HG03064 (cell line): ENCODE measurements at regions not wholly inside any gene's neighbourhood (a gene's known extent, or its start where the extent isn't known, plus 50 kb on each side); places are given as distances from the start of the nearest gene placed in this dataset.

Source experiments
- ATAC-seq: cut with Tn5 transposase; IDR thresholded peaks from one replicate; pipeline ENCODE4 v1.9.1; 2021; ENCODE audit warnings: low read depth; ENCODE audit not compliant: unreplicated experiment

DNA sequence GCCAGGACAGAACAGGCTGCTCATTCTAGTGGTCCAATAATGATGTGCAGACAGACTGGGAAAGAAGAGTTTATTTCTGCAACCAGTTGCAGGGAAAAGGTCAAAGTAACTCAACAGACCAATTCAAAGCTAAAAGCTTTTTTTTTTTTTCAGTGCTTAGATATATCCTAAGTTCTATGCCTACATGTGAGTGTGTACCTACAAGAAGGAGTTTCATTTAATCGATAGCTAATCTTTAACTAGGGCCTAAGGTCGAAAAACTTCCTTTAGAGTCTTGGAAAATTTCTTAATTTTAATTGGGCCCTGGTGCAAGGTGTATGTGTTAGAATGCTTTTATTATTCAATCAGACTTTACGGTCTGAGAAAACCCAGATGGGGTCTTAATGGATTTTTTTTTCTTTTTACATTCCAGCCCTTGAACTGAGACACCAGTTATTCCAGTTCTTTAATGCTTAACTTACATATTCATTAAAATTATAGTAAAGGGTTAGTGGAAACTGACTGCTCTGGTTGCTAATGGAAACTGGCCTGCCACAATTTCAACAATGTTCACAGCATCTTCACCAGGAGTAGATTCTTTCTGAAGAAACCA is 365.3 kb downstream of the MTRR start:
- ATAC-seq: no peak

DNA sequence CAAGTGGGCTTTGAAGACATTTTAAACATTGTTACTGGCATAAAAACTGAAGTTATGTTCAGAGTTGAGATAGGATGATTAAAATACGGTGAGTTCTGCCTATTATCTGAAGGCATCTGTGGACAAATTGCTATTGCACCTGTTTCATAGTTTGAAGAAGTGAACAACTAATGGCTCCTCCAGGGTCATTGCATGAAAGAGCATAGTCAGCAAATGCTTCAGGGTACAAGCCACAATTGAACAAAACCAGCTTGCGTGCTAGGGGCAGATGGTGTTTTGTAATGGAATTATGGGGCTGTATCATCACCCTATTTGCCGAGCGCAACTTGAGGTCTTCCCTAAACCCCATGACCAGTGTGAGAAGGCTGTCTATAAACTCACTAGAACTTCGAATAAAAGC is 369.1 kb downstream of the MTRR start:
- no peak for ATAC-seq

DNA sequence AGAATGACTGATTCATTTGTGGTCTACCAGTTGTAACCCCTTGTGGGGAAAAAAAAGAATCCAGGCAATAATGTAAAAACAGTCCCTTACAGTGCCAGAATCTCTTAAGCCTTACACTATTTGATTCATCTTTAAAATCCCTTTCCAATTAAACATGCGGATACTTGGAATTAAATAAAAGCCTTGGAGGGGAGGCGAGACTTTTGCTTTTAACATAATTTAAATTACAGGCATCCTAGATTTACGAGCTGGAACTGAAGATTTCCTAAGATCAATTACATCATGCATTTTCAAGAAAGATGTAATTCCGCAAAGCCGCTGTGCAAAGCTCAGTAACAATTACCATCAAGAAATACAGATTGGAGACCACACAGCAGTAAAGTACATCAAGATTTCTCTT is 370.2 kb downstream of the MTRR start:
- no peak for ATAC-seq

DNA sequence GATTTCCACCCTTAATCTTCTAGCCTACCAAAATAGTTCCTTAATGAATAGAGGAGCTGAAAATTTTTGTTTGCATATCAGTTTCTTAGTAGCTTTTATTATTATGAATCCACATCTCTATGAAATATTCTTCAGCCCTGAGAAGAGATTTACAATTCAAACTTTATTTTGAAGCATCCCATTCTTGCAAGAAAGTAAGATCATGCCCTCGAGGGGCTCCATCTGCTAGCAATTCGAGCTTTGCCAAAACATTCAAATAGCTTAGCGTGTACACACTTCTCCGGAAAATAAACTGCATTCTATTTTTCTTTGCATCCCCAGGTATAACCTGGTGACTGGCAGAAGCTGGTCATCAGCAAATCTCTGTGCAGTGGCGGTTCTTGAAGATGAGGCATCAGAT is 370.7 kb downstream of the MTRR start:
- no peak for ATAC-seq

GRCh38 chr5:8241076-8241475 is 372.1 kb downstream of the MTRR start:
- no peak for ATAC-seq

GRCh38 chr5:8241558-8241957 is 372.6 kb downstream of the MTRR start:
- ATAC-seq: no peak

DNA sequence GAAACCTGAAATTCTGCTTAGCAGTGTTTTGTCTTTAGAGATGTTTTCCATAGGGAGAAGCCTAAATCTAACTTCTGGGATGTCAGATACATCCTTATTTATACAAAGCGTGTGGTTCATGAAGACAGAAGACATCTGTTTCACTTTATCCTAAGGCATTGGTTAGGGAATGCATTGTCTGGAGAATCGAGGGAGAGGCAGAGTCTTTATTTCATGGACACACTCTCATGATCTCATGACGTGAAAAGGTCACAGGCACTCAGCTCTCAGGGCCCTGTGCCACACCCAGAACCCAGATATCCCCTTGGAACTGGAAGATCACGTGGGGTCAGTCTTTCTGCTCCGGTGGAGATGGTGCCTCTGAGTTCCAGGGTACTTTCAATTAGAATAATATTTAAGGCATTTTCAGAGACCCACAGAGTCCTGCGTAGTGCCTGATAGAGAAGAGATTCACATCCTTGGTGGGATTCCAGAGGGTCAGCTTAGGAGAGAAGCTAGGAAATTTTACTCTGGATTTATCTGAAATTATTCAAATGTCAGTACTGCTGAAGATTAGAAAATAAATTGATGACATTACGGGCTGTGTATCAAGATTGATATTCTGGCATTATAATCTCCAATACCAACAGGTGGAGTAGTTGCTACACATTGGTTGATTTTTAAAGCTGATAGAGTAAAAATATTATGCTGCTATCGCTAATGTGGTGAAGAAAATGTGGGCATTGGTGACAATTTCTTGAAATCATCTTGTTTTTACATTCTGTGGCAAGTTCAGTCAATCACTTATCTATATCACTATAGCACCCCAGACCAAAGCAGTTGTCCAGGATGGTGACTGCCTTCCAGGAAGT is 378.3 kb downstream of the MTRR start:
- no peak for ATAC-seq

- ATAC-seq: no peak
These were observed 384.4 kb downstream of the MTRR start for GRCh38 chr5:8253376-8253775.

DNA sequence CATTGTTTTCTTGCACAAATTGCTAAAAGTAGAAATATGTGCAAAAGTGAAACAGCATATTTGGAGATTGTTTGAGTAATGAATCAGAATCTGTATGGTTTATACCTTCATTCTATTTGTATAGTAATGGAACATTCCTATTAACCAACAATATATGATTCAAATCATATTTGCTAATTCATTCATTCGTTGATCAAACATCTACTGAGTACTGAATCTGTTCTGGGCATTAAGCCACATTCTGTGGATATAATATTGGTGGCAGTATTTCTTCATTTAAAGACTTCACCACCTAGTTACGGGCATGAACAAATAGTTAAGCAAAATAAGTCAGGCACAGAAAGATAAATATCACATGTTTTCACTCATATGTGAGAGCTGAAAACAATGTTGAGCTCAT is 385.7 kb downstream of the MTRR start:
- ATAC-seq: no peak

DNA sequence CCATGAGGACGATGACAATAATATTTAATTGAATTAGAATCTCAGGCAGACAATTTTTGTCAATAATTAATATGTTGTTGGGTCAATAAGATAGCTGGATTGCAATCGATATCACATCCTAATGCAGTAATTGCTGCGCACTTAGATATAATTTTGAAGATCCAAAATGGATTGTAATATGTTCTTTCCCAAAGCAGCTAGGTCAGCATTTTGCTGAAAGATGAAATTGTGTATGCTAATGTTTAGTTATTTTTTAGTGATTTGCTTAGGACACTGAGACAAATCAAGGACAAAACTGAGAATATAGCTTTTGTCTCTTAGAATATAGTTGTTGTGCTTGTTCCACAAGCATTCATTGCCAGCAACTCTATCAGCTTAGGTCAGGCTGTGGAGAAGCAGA is 389.9 kb downstream of the MTRR start:
- ATAC-seq: no peak

- ATAC-seq: no peak
These were observed 401.3 kb downstream of the MTRR start for GRCh38 chr5:8270246-8270645.

DNA sequence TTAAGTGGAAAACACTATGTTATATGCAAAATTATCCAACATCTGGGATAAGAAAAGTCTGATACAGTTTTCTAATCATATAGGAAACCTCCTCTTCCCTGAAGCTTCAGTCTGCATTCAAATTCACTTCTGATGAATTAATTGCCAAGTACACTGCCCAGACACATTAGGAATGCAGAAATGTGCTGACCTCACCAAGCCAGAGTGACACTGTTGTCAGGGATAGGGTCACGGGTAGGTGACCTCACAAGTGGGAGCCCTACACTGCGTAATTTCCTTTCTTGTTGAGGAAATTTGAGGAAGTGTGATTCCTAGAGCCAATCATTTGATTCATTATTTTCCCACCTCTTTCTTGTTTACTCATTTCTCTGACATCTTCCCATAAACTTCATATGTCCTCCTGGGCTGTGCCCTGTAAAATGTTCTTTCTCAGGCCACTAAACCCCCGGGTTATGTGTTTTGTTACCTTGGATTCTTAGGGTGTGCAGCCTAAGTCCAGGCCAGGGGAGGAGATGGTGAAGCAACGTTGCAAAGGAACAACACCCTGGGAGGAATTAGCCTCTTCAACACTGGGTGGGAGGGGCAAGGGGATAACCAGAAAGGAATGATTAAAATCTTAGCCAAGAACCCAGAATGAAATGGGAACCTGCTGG is 411.9 kb downstream of the MTRR start:
- no peak for ATAC-seq

DNA sequence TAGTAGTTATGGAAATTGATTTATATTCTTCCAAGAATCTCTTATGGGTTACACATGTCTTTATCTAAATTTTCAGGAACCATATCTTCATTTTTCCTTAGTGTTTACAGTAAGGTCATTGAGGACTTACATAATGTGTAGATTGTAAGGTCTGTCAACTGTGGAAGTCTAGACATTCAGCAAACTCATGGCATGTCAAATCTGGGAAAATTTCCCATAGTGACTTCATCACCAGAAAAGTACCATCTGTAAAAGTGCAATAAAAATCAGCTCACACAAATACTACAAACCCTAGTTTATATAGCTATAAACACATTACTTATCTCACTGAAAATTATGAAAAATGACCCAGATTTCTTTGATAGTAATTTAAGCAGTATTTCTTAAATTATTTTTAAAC is 419.4 kb downstream of the MTRR start:
- no peak for ATAC-seq

DNA sequence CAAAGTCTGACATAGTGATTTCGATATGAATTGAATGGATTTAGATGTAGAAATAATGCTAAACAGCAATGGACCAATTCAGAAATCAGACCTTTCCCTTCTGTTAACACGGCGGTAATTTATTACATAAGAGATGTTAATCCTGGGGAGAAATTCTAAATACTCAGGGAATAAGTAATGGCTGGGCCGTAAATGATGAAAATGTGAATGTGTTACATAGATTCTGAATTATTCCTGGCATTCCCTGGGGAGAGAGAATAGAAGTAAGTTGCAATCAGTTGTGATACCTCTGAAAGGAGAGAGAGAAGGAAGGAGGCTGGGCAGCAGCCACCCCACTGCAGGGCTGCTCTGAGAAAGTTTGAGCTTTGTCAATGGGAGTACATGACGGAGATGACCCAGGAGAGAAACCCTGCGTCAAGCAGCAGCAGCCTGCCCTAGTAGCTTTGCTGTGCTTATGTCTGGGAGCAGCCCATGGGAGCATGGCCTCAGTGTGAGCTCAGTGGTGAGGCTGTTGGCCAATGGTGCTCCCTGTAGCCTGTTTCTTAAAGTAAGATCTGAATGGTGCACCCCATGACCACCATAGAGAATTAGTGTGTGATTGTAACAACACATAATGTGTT is 420.1 kb downstream of the MTRR start:
- no peak for ATAC-seq

GRCh38 chr5:8289779-8290178 is 420.8 kb downstream of the MTRR start:
- no peak for ATAC-seq

- ATAC-seq: no peak
These were observed 421.8 kb downstream of the MTRR start for GRCh38 chr5:8290721-8291120.

GRCh38 chr5:8291641-8292040 is 422.7 kb downstream of the MTRR start:
- no peak for ATAC-seq

DNA sequence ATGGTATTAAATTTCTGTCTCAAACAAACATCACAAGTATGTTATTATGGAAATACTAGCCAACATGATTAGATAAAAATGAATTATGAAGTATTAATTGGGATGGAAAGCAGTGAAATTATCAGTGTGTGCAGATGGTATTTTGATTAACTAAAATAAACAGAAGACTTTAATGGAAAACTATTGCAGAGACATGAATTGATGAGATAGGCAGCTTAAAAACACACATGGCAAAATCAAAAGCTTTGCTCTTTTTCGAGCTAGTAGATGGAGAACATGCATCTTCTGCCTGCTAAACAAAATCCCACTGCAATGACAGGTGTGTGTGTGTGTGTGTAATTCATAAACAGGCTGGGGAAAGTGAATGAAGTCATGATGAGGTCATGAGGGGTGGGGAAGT is 426.2 kb downstream of the MTRR start:
- no peak for ATAC-seq

GRCh38 chr5:8299716-8300115 is 430.8 kb downstream of the MTRR start:
- no peak for ATAC-seq

GRCh38 chr5:8304341-8304740 is 435.4 kb downstream of the MTRR start:
- no peak for ATAC-seq

GRCh38 chr5:8306288-8306896 is 437.4 kb downstream of the MTRR start:
- no peak for ATAC-seq
